Ascending aorta (tissue), 2 donors: ENCODE measurements at regions not wholly inside any gene's neighbourhood (a gene's known extent, or its start where the extent isn't known, plus 50 kb on each side); places are given as distances from the start of the nearest gene placed in this dataset.

ENCODE experiments used
- DNase-seq, 2 donors: peaks; one replicate each; pipeline ENCODE4 v3.0.0-alpha.2; 2019; ENCODE audit warnings: low spot score in 2 of 2
- H3K27ac ChIP-seq, 2 donors: fragments of 200-600 bp; sonication (generic); one replicate each; pipeline ENCODE4 v1.5.1; 2016 to 2017; ENCODE audit warnings: mild to moderate bottlenecking in 1 of 2
- H3K27me3 ChIP-seq: fragments of 200-600 bp; sonication (generic); one replicate; pipeline ENCODE4 v1.5.1; 2017
- H3K36me3 ChIP-seq, 2 donors: fragments of 200-600 bp; sonication (generic); one replicate each; pipeline ENCODE4 v1.5.1; 2016
- H3K4me1 ChIP-seq, 2 donors: fragments of 200-600 bp; sonication (generic); one replicate each; pipeline ENCODE4 v1.5.1; 2016 to 2017; ENCODE audit warnings: mild to moderate bottlenecking in 1 of 2
- H3K4me3 ChIP-seq, 2 donors: fragments of 200-600 bp; sonication (generic); one replicate each; pipeline ENCODE4 v1.5.1; 2016 to 2017; ENCODE audit warnings: mild to moderate bottlenecking in 1 of 2
- H3K9me3 ChIP-seq, 2 donors: fragments of 200-600 bp; sonication (generic); one replicate each; pipeline ENCODE4 v1.5.1; 2016
- intact Hi-C: fragments of 100-400 bp; cut with DNase I; formaldehyde crosslinking; loops from one replicate; pipeline ENCODE4 v1.15.1; 2023
- TF ChIP-seq, protein P1 (sequence below), 3 experiments: fragments of 200-600 bp in 2 of 3; fragments of 450-650 bp in 1 of 3; sonication (generic) in 2 of 3; IDR thresholded peaks; one replicate each; pipeline ENCODE4 v1.5.1; 2016 to 2019; ENCODE audit warnings: antibody characterized with exemption in 3 of 3, mild to moderate bottlenecking in 1 of 3, moderate library complexity in 1 of 3

DNA sequence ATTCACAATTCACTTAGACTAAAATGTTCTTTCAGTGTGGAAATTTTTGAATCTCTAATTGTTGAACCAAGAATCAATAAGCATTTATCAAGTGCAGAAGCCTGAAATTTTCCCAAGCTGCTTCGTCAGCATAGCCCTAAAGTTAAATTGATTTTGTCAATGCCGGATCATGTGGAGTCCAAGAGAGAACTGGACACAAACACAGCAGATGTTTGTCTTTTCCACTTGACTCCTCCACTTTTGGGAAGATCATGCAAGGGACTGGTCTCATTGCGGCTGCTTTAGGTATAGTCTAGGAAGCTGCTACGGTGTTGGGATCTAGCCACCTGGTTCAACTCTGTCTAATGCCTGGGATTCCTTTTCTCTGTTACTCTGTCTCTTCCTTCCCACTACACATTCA lies 95.7 kb downstream of the CYB561 start:
- H3K9me3 ChIP-seq = no peaks in the 10 kb centered on the region
- no peaks in the 10 kb centered on the region for H3K27me3 ChIP-seq
- H3K4me3 ChIP-seq = no peak overlapping the region
- no peak for DNase-seq
- H3K36me3 ChIP-seq = no peaks in the 10 kb centered on the region
- peaks cover 0 to 9% of the 10 kb centered on the region in 2 donors for H3K4me1 ChIP-seq
- H3K27ac ChIP-seq = no peak overlapping the region
- intact Hi-C loops = no loop called here
- TF ChIP-seq, protein P1, sequence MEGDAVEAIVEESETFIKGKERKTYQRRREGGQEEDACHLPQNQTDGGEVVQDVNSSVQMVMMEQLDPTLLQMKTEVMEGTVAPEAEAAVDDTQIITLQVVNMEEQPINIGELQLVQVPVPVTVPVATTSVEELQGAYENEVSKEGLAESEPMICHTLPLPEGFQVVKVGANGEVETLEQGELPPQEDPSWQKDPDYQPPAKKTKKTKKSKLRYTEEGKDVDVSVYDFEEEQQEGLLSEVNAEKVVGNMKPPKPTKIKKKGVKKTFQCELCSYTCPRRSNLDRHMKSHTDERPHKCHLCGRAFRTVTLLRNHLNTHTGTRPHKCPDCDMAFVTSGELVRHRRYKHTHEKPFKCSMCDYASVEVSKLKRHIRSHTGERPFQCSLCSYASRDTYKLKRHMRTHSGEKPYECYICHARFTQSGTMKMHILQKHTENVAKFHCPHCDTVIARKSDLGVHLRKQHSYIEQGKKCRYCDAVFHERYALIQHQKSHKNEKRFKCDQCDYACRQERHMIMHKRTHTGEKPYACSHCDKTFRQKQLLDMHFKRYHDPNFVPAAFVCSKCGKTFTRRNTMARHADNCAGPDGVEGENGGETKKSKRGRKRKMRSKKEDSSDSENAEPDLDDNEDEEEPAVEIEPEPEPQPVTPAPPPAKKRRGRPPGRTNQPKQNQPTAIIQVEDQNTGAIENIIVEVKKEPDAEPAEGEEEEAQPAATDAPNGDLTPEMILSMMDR (IDR thresholded peaks at IDR 0.05) = no peak

DNA sequence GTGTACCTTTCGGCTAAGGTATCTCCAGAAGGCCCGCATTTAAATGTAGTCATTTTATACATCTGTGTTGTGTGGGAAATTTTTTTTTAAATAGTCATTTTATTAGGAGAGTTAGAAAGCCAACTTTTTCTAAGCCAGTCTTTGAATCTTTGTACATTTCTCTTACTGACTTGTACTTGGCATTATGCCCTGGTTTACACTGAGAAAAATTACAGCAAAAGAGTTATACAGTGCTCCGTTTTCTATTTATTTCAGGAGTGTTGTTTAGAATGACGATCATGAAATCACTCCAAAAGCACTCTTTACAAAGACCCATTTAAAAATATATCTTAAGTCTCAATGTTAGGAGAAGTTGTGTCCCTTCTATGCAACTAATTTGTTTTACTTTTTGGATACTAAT lies 91.8 kb downstream of the CYB561 start:
- no peaks in the 10 kb centered on the region for H3K27me3 ChIP-seq
- H3K36me3 ChIP-seq = no peaks in the 10 kb centered on the region
- DNase-seq = no peak
- H3K4me3 ChIP-seq = no peak overlapping the region
- TF ChIP-seq, protein P1 (IDR thresholded peaks at IDR 0.05) = no peak
- H3K9me3 ChIP-seq = no peaks in the 10 kb centered on the region
- intact Hi-C loops = no loop called here
- H3K27ac ChIP-seq = peak overlapping the region; percentile 21 to 57
- H3K4me1 ChIP-seq = peaks cover 3 to 18% of the 10 kb centered on the region in 2 donors

DNA sequence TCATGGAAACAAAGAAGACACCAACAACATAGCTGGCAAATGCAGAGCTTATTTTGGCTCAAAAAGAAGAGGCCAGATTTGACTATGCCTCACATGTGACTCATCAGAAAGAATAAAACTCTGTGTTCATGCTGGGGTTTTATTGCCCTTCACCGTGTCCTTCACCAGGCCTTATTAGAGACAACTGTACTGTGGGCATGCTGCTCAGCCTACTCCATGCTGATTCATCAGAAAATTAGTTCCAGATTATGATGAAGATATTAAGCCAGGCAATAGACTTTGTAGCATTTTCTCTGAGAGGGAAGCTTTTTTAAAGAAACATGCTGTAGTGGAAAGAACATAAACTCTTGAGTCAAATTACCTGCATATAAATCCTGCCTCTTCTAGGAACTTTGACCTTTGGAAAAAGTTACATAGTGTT lies 89.8 kb downstream of the CYB561 start:
- Histone ChIP-seq H3K4me1 (peaks cover 3 to 18% of the 10 kb centered on the region in 2 donors), H3K27me3 (no peaks in the 10 kb centered on the region), H3K36me3 (no peaks in the 10 kb centered on the region), H3K27ac (peak overlapping the region; percentile 45 to 62), H3K4me3 (no peak overlapping the region), H3K9me3 (no peaks in the 10 kb centered on the region)
- TF ChIP-seq, protein P1 (IDR thresholded peaks at IDR 0.05) = no peak
- intact Hi-C loops = loop anchor here (5.0 kb wide), 2 partner anchors 64 to 79 kb away; no protein-coding TSS in a partner anchor
- DNase-seq = peak in 1 of 2 donors; percentile 65

DNA sequence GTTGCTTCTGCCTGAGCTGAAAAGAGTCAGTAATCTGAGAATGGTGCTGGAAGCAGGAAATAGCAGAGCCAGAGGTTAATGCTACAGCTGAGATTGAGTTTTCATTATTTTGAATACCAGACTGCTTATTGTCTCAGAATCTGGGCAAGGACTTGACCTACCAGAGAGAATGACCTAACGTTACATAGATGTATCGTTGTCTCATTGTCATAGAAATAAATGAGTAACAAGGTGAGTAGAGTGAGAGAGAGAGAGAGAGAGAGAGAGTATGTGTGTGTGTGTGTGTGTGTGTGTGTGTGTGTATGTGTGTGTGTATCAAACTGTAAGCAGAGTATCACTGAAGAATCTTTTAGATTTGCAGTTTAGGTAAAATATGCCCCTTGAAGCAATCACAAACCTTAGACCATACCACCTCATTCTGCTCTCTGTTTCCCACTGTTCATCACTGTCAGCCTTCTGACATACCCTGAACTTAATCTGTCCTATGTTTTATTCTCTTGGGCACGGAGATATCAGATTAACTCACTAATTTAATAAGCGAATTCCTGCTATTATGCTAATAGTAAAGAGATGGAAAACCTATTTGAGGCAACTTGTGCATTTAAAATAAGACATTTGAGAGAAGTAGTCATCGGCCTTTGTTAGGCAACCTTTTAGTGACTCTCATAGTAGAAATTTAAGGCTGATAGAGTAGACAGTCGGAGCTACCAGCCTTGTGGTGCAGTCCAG lies 87.8 kb downstream of the CYB561 start:
- peak overlapping the region; percentile 45 to 48 for H3K27ac ChIP-seq
- intact Hi-C loops = loop anchor here (5.0 kb wide), 2 partner anchors 66 to 81 kb away; no protein-coding TSS in a partner anchor

DNA sequence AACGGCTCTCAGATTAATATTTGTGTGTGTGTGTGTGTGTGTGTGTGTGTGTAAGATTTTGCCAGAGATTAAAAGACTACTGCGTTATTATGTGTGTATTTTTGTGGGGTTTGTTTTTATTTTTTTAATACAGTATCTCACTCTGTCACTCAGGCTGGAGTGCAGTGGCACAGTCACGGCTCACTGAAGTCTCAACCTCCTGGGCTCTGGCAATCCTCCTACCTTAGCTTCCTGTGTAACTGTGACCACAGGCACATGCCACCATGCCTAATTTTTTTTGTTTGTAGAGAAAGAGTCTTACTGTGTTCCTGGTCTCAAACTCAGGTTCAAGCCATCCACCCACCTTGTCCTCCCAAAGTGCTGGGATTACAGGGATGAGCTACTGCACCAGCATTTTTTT lies 87.2 kb downstream of the CYB561 start:
- Histone ChIP-seq H3K4me3 (no peak overlapping the region), H3K36me3 (no peaks in the 10 kb centered on the region), H3K27ac (no peak overlapping the region), H3K4me1 (peaks cover 3 to 17% of the 10 kb centered on the region in 2 donors), H3K9me3 (no peaks in the 10 kb centered on the region), H3K27me3 (no peaks in the 10 kb centered on the region)
- TF ChIP-seq, protein P1 (IDR thresholded peaks at IDR 0.05) = no peak
- intact Hi-C loops = loop anchor here (5.0 kb wide), 2 partner anchors 67 to 82 kb away; no protein-coding TSS in a partner anchor
- no peak for DNase-seq

More for the DNA sequence above, 87.8 kb downstream of the CYB561 start:
- Histone ChIP-seq H3K9me3 (no peaks in the 10 kb centered on the region), H3K4me3 (no peak overlapping the region), H3K36me3 (no peaks in the 10 kb centered on the region), H3K4me1 (peaks cover 3 to 18% of the 10 kb centered on the region in 2 donors), H3K27me3 (no peaks in the 10 kb centered on the region)
- DNase-seq = no peak
- TF ChIP-seq, protein P1 (IDR thresholded peaks at IDR 0.05) = no peak
